WERI-Rb-1 (cell line): ENCODE measurements at regions not wholly inside any gene's neighbourhood (a gene's known extent, or its start where the extent isn't known, plus 50 kb on each side); places are given as distances from the start of the nearest gene placed in this dataset.

Source experiments
- DNase-seq: peaks from one replicate; pipeline ENCODE4 v3.0.0-alpha.2; 2020
- H3K27ac ChIP-seq: fragments of 250-450 bp; sonication (Bioruptor Pico); 2 replicates; pipeline ENCODE4 v1.5.1; 2020; ENCODE audit warnings: mild to moderate bottlenecking, moderate library complexity
- H3K27me3 ChIP-seq: fragments of 250-450 bp; sonication (Bioruptor Pico); 2 replicates; pipeline ENCODE4 v1.5.1; 2021; ENCODE audit warnings: mild to moderate bottlenecking, low read depth, moderate library complexity; ENCODE audit not compliant: insufficient read depth, severe bottlenecking
- H3K36me3 ChIP-seq: fragments of 250-450 bp; sonication (Bioruptor Pico); 2 replicates; pipeline ENCODE4 v1.5.1; 2020; ENCODE audit warnings: mild to moderate bottlenecking, moderate library complexity
- H3K4me3 ChIP-seq: 2 replicates; pipeline ENCODE4 v1.5.1; 2011; ENCODE audit warnings: low read depth, mild to moderate bottlenecking, control low read depth, low read length
- H3K9me3 ChIP-seq: fragments of 250-450 bp; sonication (Bioruptor Pico); 2 replicates; pipeline ENCODE4 v1.5.1; 2021; ENCODE audit warnings: mild to moderate bottlenecking, moderate library complexity; ENCODE audit not compliant: severe bottlenecking
- TF ChIP-seq, protein P1 (sequence below): IDR thresholded peaks from 2 replicates; pipeline ENCODE4 v1.5.1; 2011; ENCODE audit warnings: low read depth, mild to moderate bottlenecking, control low read depth, inconsistent platforms, low read length

DNA sequence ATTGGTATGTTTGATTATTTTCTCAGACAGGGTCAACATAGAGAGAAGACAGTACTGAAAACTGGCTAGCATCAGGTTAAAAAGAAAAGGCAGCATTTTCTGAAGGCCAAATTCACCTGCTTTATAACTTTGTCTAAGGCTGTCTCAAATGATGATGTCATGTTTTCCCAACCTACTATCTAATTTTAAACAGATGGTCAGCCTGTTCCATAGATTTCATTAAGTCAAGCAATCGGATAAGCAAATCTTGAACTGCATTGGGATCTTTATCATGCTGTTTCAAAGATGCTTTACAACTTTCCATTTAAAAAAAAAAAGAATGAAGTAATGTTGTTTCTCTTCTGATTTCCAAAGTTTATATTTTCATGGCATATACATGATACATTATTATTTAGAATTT, 56.3 kb upstream of the SPOPL start:
- Histone ChIP-seq H3K27me3 (no peaks in the 10 kb centered on the region), H3K27ac (no peak overlapping the region), H3K36me3 (no peaks in the 10 kb centered on the region), H3K9me3 (no peaks in the 10 kb centered on the region), H3K4me3 (no peak overlapping the region)
- DNase-seq, result no peak
- TF ChIP-seq, protein P1, sequence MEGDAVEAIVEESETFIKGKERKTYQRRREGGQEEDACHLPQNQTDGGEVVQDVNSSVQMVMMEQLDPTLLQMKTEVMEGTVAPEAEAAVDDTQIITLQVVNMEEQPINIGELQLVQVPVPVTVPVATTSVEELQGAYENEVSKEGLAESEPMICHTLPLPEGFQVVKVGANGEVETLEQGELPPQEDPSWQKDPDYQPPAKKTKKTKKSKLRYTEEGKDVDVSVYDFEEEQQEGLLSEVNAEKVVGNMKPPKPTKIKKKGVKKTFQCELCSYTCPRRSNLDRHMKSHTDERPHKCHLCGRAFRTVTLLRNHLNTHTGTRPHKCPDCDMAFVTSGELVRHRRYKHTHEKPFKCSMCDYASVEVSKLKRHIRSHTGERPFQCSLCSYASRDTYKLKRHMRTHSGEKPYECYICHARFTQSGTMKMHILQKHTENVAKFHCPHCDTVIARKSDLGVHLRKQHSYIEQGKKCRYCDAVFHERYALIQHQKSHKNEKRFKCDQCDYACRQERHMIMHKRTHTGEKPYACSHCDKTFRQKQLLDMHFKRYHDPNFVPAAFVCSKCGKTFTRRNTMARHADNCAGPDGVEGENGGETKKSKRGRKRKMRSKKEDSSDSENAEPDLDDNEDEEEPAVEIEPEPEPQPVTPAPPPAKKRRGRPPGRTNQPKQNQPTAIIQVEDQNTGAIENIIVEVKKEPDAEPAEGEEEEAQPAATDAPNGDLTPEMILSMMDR, result no peak

DNA sequence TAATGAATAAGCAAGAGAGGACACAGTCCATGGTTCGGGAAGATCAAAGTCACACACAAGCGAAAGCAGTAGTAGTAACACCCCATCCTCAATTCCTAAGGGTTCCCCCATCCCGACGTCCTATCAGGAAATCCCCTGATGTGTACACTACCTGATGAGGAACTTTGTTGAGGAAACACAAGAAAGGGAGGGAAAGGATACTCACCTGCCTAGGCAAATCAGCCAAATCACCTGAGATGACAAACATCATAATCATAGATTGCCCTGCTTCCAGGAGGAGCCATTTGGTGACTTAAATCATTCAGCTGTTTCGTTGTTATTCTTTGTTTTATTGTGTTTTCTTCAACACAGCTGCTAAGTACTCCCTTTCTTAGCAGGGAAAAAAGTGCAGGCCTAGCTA, 55.5 kb upstream of the SPOPL start:
- TF ChIP-seq, protein P1, result no peak
- DNase-seq, result no peak
- Histone ChIP-seq H3K27ac (no peak overlapping the region), H3K4me3 (no peak overlapping the region), H3K27me3 (no peaks in the 10 kb centered on the region), H3K36me3 (no peaks in the 10 kb centered on the region), H3K9me3 (no peaks in the 10 kb centered on the region)

DNA sequence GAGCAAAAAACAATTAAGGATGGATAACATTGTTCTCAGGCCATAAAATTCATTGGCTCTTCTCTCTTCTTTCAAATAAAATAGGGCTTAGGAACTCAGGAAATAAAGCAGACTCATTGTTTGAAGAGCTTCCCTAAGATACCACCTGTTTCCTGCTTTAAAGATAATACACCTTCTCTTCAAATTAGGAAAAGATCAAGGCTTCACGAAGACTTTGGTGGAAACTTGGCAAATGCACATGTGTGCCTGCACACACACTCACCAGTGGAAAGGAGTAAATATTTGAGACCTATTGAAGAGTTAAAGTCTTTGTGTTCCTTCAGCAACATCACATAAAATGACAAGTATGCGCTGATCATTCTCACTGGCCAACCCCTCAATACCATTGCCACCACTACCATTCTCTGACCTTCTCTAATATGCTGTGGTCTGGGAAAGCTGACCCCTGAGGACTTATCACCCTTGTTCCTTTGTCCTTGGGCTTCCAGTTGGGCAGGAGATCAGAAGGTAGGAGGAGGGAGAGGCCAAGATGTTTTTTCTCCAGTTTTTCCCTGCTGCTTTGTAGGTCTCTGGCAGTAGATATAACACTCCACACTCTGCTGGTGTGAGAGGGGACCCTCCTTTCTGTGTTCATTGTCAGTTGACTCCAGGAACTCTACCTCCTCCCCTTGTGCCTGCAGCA, 53.5 kb upstream of the SPOPL start:
- TF ChIP-seq, protein P1, result no peak
- DNase-seq, result no peak
- H3K4me3 ChIP-seq, result no peak overlapping the region
- H3K27ac ChIP-seq, result no peak overlapping the region
- H3K9me3 ChIP-seq, result no peaks in the 10 kb centered on the region
- no peaks in the 10 kb centered on the region for H3K27me3 ChIP-seq
- H3K36me3 ChIP-seq, result no peaks in the 10 kb centered on the region
